Spleen (tissue), 7 donors: ENCODE measurements at regions not wholly inside any gene's neighbourhood (a gene's known extent, or its start where the extent isn't known, plus 50 kb on each side); places are given as distances from the start of the nearest gene placed in this dataset.

ENCODE experiments used
- POLR2A ChIP-seq, 3 donors: fragments of 450-650 bp; IDR thresholded peaks; one replicate each; pipeline ENCODE4 v1.5.1; 2017; ENCODE audit warnings: antibody characterized with exemption in 3 of 3, mild to moderate bottlenecking in 1 of 3
- TF ChIP-seq, protein P1 (sequence below), 11 experiments: fragments of 200-600 bp in 7 of 11; fragments of 450-650 bp in 4 of 11; sonication (generic) in 4 of 11; IDR thresholded peaks in 8 of 11; conservative IDR thresholded peaks in 3 of 11; 1 replicate in 7 of 11; 2 replicates in 4 of 11; pipeline versions ENCODE4 v1.4.0 to v1.8.0; 2016 to 2021; ENCODE audit warnings: antibody characterized with exemption in 11 of 11, inconsistent platforms in 4 of 11, mild to moderate bottlenecking in 1 of 11
- donor health status: DM: no; HTN: no; CAD: no; lungs with moderate emphysema.
- donor health status: DM: no; HTN: no; CAD: no.
- donor health status: DM: no; HTN: no; CAD: no.

DNA sequence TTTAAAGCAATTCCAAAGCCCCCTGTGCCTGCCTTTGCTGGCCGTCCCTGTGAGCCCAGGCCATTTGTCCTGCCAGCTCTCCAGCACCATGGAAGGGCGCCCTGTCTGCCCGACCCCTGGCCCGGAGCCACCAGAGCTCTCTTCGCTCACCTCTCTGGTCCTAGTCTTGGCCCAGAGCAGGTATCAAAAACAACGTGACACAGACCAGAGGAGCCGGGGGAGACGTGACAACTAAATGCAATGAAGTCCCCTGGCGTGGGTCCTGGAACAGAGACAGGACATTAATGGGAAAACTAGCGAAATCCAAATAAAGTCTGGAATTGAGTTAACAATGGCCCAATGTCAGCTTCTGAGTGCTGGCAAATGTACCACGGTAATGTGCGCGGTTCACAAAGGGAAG is 83.2 kb upstream of the DIO3 start:
- no peak for TF ChIP-seq POLR2A (IDR thresholded peaks at IDR 0.05)
- TF ChIP-seq, protein P1, sequence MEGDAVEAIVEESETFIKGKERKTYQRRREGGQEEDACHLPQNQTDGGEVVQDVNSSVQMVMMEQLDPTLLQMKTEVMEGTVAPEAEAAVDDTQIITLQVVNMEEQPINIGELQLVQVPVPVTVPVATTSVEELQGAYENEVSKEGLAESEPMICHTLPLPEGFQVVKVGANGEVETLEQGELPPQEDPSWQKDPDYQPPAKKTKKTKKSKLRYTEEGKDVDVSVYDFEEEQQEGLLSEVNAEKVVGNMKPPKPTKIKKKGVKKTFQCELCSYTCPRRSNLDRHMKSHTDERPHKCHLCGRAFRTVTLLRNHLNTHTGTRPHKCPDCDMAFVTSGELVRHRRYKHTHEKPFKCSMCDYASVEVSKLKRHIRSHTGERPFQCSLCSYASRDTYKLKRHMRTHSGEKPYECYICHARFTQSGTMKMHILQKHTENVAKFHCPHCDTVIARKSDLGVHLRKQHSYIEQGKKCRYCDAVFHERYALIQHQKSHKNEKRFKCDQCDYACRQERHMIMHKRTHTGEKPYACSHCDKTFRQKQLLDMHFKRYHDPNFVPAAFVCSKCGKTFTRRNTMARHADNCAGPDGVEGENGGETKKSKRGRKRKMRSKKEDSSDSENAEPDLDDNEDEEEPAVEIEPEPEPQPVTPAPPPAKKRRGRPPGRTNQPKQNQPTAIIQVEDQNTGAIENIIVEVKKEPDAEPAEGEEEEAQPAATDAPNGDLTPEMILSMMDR (IDR thresholded peaks at IDR 0.05 in 8 of 11, conservative IDR thresholded peaks at IDR 0.05 in 3 of 11), result no peak
